ENCODE measurements at regions not wholly inside any gene's neighbourhood (a gene's known extent, or its start where the extent isn't known, plus 50 kb on each side); places are given as distances from the start of the nearest gene placed in this dataset.

GRCh38 chr2:67782443-67782842 lies 280.4 kb downstream of the C1D start:
- Histone ChIP-seq H3K9me1 (ENCODE audit: control insufficient read depth, extremely low read depth, insufficient read depth, low read length) (no peaks in the 10 kb centered on the region), H3K4me3 (ENCODE audit: control insufficient read depth in 2 of 3, extremely low read depth in 1 of 3, insufficient read depth in 2 of 3, low read depth in 1 of 3, low read length in 3 of 3) (no peak overlapping the region), H3K4me1 (ENCODE audit: control insufficient read depth, extremely low read depth, insufficient read depth, low read length) (no peaks in the 10 kb centered on the region), H2AFZ (ENCODE audit: control insufficient read depth, low read length) (no peak overlapping the region), H3K4me2 (ENCODE audit: control insufficient read depth, extremely low read depth, insufficient read depth, low read depth, low read length) (no peak overlapping the region), H4K20me1 (ENCODE audit: control insufficient read depth, extremely low read depth, insufficient read depth, low read length) (no peaks in the 10 kb centered on the region), H3K9ac (ENCODE audit: control insufficient read depth, extremely low read depth, insufficient read depth, low read length) (no peak overlapping the region), H3K27ac (ENCODE audit: control insufficient read depth, insufficient read depth, low read length) (no peak overlapping the region), H3K79me2 (ENCODE audit: control insufficient read depth, insufficient read depth, low read length) (no peaks in the 10 kb centered on the region), H3K36me3 (ENCODE audit: control insufficient read depth in 2 of 2, extremely low read depth in 1 of 2, insufficient read depth in 2 of 2, low read length in 2 of 2) (no peaks in the 10 kb centered on the region), H3K27me3 (ENCODE audit: control insufficient read depth, extremely low read depth, insufficient read depth, low read length) (no peaks in the 10 kb centered on the region), H3K9me3 (ENCODE audit: control insufficient read depth, low read depth, low read length) (no peaks in the 10 kb centered on the region)
- DNase-seq (ENCODE audit: low read depth, low spot score), result no peak
- dilution Hi-C loops (cut with MboI; ENCODE audit: extremely low pct_ligation_motif_present, low sequenced_read_pairs), result no loop called here
- TF ChIP-seq EZH2 (IDR thresholded peaks at IDR 0.05; ENCODE audit: low read length) (no peak), CTCF (optimal IDR thresholded peaks at IDR 0.05 in 1 of 3, IDR thresholded peaks at IDR 0.05 in 1 of 3, conservative IDR thresholded peaks at IDR 0.05 in 1 of 3; ENCODE audit: extremely low read depth in 1 of 3, insufficient read depth in 2 of 3, low read length in 3 of 3) (no peak)
- FAIRE-seq, result no peak

- H3K9ac ChIP-seq (ENCODE audit: control insufficient read depth, extremely low read depth, insufficient read depth, low read length), result no peak overlapping the region
- no peaks in the 10 kb centered on the region for H3K9me1 ChIP-seq (ENCODE audit: control insufficient read depth, extremely low read depth, insufficient read depth, low read length)
- H2AFZ ChIP-seq (ENCODE audit: control insufficient read depth, low read length), result no peak overlapping the region
- no peak for FAIRE-seq
- dilution Hi-C loops (cut with MboI; ENCODE audit: extremely low pct_ligation_motif_present, low sequenced_read_pairs), result no loop called here
- no peak overlapping the region for H3K27ac ChIP-seq (ENCODE audit: control insufficient read depth, insufficient read depth, low read length)
- no peaks in the 10 kb centered on the region for H3K36me3 ChIP-seq (ENCODE audit: control insufficient read depth in 2 of 2, extremely low read depth in 1 of 2, insufficient read depth in 2 of 2, low read length in 2 of 2)
- no peak overlapping the region for H3K4me2 ChIP-seq (ENCODE audit: control insufficient read depth, extremely low read depth, insufficient read depth, low read depth, low read length)
- no peaks in the 10 kb centered on the region for H3K4me1 ChIP-seq (ENCODE audit: control insufficient read depth, extremely low read depth, insufficient read depth, low read length)
- no peaks in the 10 kb centered on the region for H3K9me3 ChIP-seq (ENCODE audit: control insufficient read depth, low read depth, low read length)
- no peak for DNase-seq (ENCODE audit: low read depth, low spot score)
- no peak overlapping the region for H3K4me3 ChIP-seq (ENCODE audit: control insufficient read depth in 2 of 3, extremely low read depth in 1 of 3, insufficient read depth in 2 of 3, low read depth in 1 of 3, low read length in 3 of 3)
- TF ChIP-seq EZH2 (IDR thresholded peaks at IDR 0.05; ENCODE audit: low read length) (no peak), CTCF (optimal IDR thresholded peaks at IDR 0.05 in 1 of 3, IDR thresholded peaks at IDR 0.05 in 1 of 3, conservative IDR thresholded peaks at IDR 0.05 in 1 of 3; ENCODE audit: extremely low read depth in 1 of 3, insufficient read depth in 2 of 3, low read length in 3 of 3) (no peak)
- no peaks in the 10 kb centered on the region for H3K79me2 ChIP-seq (ENCODE audit: control insufficient read depth, insufficient read depth, low read length)
- no peaks in the 10 kb centered on the region for H3K27me3 ChIP-seq (ENCODE audit: control insufficient read depth, extremely low read depth, insufficient read depth, low read length)
- no peaks in the 10 kb centered on the region for H4K20me1 ChIP-seq (ENCODE audit: control insufficient read depth, extremely low read depth, insufficient read depth, low read length)
These were observed 279.8 kb downstream of the C1D start for GRCh38 chr2:67783026-67783425.
